GM12875 (cell line): ENCODE measurements at regions not wholly inside any gene's neighbourhood (a gene's known extent, or its start where the extent isn't known, plus 50 kb on each side); places are given as distances from the start of the nearest gene placed in this dataset.

ENCODE experiments used
- H3K4me3 ChIP-seq: one replicate; pipeline ENCODE4 v1.5.1; 2011; ENCODE audit warnings: low read depth, low read length, control low read depth
- TF ChIP-seq, protein P1 (sequence below): IDR thresholded peaks from 2 replicates; pipeline ENCODE4 v1.5.1; 2011; ENCODE audit warnings: low read depth, mild to moderate bottlenecking, control low read depth, inconsistent platforms, low read length, moderate library complexity, borderline replicate concordance; ENCODE audit not compliant: insufficient read depth

DNA sequence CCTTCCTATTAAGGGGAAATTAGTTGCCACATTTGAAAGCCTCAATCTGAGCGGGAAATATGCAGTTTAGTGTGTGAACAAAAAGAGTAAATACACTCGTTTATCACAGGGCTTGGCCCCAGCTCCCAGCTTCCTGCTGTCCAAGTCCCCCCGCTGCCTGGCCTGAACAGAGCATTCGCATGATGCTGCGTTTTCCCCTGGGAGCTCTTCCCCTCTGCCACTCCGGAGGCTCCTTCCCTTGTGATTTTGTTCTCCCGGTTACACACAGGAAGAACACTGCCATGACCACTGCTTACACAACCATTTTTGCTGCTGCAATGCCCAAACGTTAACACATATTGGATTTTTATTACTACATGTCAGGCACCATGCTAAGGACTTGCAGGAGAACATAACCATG is 120.7 kb upstream of the ADARB2 start:
- TF ChIP-seq, protein P1, sequence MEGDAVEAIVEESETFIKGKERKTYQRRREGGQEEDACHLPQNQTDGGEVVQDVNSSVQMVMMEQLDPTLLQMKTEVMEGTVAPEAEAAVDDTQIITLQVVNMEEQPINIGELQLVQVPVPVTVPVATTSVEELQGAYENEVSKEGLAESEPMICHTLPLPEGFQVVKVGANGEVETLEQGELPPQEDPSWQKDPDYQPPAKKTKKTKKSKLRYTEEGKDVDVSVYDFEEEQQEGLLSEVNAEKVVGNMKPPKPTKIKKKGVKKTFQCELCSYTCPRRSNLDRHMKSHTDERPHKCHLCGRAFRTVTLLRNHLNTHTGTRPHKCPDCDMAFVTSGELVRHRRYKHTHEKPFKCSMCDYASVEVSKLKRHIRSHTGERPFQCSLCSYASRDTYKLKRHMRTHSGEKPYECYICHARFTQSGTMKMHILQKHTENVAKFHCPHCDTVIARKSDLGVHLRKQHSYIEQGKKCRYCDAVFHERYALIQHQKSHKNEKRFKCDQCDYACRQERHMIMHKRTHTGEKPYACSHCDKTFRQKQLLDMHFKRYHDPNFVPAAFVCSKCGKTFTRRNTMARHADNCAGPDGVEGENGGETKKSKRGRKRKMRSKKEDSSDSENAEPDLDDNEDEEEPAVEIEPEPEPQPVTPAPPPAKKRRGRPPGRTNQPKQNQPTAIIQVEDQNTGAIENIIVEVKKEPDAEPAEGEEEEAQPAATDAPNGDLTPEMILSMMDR: no peak
- H3K4me3 ChIP-seq: no peak overlapping the region

DNA sequence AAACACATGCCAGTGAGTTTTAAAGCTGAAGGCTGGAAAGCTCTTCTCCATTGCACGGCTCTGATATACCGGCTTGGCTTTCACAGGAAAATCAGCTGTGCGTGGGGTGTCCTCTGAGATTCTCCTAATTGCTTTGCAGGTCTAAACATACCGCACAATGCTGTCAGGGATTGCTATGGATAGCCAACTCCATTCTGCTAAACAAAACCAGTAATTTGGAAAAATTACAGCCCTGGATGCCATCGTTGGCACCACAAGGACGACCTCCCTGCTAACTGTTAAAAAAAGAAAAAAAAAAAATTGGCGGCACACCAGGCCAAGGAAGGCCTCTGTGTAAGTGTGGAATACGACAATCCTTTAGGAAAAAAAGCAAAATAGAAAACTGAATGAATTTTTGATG is 118.6 kb upstream of the ADARB2 start:
- H3K4me3 ChIP-seq: no peak overlapping the region
- TF ChIP-seq, protein P1: no peak

DNA sequence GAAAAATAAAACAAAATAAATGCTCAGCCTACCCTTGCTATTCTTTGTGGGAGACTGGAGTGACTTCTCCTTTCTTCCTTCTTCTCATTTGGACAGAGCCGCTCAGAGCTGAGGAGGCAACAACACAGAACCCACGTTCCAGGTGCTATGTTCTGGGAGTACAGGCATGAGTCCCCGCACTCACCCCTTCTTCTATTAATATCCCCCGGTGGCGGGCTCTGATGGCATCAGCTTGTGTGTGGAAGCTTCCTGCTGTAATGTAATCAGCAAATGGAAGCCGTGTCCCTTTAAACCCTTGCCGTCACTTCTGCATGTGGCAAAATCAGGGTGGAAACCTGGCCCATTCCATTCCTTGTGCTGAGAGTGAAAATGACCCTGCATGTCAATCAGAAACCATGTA is 116.9 kb upstream of the ADARB2 start:
- TF ChIP-seq, protein P1: no peak
- no peak overlapping the region for H3K4me3 ChIP-seq

DNA sequence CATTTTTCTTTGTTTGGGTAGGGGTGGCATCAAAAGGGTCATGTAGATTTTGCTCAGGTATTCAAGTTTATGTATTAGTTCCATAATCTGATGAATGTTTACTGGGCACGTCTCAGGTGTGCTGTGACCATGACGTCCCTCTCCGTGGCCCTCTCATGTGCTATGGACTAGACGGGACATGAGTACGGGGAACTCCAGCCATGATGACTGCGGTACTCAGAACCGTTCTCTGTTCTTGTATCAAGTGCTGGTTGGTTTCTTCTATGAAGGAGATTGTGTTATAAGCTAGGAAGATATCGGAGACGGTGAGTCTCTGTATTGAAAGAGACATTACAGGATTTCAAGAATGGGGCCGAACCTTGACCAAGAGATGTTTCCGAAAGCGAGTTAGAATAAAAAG is 116.5 kb upstream of the ADARB2 start:
- no peak overlapping the region for H3K4me3 ChIP-seq
- TF ChIP-seq, protein P1: no peak

DNA sequence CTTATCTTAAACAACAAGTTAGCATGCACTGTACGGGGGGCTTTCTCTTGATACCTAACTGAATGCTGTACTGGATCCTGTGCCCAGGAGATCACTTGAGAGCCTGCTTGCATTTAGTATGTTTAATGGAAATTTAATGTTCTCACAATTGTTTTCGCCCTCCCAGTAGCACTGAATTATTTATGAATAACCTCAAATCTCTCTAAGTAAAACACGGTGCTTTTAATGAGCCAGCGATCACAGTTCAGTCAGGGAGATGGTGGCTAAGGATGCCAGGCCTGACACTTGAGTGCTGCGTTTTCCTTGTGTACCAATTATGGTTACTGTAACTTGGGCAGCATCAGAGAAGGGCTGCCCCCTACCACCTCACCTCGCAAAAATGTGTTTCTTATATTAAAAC is 115.5 kb upstream of the ADARB2 start:
- TF ChIP-seq, protein P1: no peak
- H3K4me3 ChIP-seq: no peak overlapping the region

DNA sequence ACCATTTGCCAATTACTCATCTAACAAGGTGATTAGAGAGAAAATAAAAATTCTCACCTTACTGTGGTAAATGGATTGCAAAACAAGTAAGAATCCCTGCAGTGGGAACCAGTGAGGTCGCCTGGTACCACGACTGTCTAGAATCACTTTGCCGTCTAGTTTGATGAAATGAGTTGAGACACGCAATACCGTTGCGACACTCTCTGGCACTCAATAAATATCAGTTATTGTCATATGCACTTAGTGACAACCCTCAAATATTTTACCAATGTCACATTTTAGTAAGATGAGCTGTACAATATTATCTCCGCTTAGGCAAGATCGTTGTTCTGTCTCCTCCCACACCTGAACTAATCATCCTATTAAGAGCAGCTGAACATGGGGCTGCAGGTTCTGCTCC is 114.4 kb upstream of the ADARB2 start:
- H3K4me3 ChIP-seq: no peak overlapping the region
- TF ChIP-seq, protein P1: no peak

DNA sequence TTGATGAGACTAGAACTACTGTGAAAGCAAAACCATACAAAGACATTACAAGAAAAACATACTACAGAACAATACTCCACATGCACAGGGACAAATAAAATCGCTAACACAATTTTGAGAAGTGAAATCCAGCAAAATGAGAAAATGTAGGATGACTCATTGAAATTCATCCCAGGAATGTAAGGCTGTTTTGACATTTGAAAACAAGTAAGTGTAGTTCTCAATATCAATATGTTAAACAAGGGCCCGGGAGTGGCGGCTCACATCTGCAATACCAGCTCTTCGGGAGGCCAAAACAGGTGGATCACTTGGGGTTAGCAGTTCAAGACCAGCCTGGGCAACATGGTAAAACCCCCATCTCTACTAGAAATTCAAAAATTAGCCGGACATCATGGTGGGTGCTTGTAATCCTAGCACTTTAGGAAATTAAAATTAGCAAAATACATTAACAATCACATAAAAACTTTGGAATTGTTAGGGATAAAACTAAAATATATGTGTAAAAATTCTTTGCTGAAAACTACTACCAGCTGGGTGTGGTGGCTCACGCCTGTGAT is 113.7 kb upstream of the ADARB2 start:
- TF ChIP-seq, protein P1: no peak
- H3K4me3 ChIP-seq: no peak overlapping the region
